ENCODE measurements at regions not wholly inside any gene's neighbourhood (a gene's known extent, or its start where the extent isn't known, plus 50 kb on each side); places are given as distances from the start of the nearest gene placed in this dataset.

DNA sequence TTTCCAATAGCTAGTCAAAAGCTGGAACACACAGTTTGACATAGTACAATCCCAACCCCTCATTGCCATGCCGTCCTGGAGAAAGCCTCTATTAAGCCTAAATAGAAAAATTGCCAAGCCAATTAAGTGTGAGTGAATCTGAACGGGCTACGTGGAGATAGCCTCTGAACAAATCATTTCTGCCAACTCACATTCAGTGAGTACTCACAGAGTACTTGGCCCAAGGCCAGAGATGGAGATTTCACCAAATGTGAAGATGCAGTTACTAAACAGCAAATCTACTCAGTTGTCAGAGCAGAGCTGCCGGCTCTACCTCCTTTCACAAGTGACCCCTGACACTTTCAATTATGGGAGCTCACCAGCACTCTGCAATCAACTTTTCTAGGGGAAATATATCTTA lies 350.0 kb downstream of the GALC start:
- Mint-ChIP-seq H3K36me3 (ENCODE audit: low read depth) (no peaks in the 10 kb centered on the region), H3K27ac (no peak overlapping the region), H3K4me1 (no peaks in the 10 kb centered on the region), H3K9me3 (peaks cover 9% of the 10 kb centered on the region), H3K27me3 (ENCODE audit: insufficient read depth) (peaks cover 3% of the 10 kb centered on the region), H3K4me3 (no peak overlapping the region)
- Histone ChIP-seq H3K27me3 (ENCODE audit: control insufficient read depth, insufficient read depth, low read length, poor library complexity, severe bottlenecking) (no peaks in the 10 kb centered on the region), H3K4me1 (ENCODE audit: control insufficient read depth, insufficient read depth, low read length) (peaks cover 3% of the 10 kb centered on the region), H3K36me3 (ENCODE audit: control insufficient read depth, insufficient read depth, low read length) (no peaks in the 10 kb centered on the region), H3K9me3 (ENCODE audit: control insufficient read depth, low read length) (peaks cover 7% of the 10 kb centered on the region), H3K4me3 (ENCODE audit: low read length) (no peak overlapping the region), H3K9ac (ENCODE audit: extremely low read depth, low read length, poor library complexity, severe bottlenecking) (no peak overlapping the region), H3K27ac (ENCODE audit: low read depth, low read length) (no peak overlapping the region)
- DNase-seq = no peak
- WGBS, 2 experiments (ENCODE audit: insufficient coverage in 1 of 2, insufficient read length in 1 of 2) = 90 to 91% methylated on average over 4 of the region's 4 CpGs
- TF ChIP-seq, protein P1, sequence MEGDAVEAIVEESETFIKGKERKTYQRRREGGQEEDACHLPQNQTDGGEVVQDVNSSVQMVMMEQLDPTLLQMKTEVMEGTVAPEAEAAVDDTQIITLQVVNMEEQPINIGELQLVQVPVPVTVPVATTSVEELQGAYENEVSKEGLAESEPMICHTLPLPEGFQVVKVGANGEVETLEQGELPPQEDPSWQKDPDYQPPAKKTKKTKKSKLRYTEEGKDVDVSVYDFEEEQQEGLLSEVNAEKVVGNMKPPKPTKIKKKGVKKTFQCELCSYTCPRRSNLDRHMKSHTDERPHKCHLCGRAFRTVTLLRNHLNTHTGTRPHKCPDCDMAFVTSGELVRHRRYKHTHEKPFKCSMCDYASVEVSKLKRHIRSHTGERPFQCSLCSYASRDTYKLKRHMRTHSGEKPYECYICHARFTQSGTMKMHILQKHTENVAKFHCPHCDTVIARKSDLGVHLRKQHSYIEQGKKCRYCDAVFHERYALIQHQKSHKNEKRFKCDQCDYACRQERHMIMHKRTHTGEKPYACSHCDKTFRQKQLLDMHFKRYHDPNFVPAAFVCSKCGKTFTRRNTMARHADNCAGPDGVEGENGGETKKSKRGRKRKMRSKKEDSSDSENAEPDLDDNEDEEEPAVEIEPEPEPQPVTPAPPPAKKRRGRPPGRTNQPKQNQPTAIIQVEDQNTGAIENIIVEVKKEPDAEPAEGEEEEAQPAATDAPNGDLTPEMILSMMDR (conservative IDR thresholded peaks at IDR 0.05) = no peak

DNA sequence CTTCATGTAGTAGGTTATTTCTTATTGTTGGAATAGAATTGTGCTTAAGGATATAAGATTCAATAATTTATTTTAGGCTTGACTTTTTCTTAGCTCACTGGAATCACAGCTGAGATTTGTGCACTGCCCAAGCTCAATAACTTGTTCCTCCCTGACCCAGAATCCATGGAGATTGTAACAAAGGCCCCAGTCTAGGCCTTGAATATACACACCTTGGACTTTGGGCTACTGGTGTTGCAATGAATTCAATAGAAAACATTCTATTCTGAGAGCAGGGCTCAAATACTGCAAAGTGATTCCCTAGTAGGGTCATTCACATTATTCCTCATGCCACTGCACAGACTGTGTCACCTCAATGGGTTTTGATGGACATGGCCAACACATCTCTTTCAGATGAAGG lies 352.4 kb downstream of the GALC start:
- Histone ChIP-seq H3K27me3 (ENCODE audit: control insufficient read depth, insufficient read depth, low read length, poor library complexity, severe bottlenecking) (no peaks in the 10 kb centered on the region), H3K36me3 (ENCODE audit: control insufficient read depth, insufficient read depth, low read length) (no peaks in the 10 kb centered on the region), H3K4me3 (ENCODE audit: low read length) (no peak overlapping the region), H3K9ac (ENCODE audit: extremely low read depth, low read length, poor library complexity, severe bottlenecking) (no peak overlapping the region), H3K4me1 (ENCODE audit: control insufficient read depth, insufficient read depth, low read length) (peaks cover 3% of the 10 kb centered on the region), H3K9me3 (ENCODE audit: control insufficient read depth, low read length) (no peaks in the 10 kb centered on the region), H3K27ac (ENCODE audit: low read depth, low read length) (no peak overlapping the region)
- no peak for DNase-seq
- H3K27me3 Mint-ChIP-seq (ENCODE audit: insufficient read depth) = no peaks in the 10 kb centered on the region
- H3K27ac Mint-ChIP-seq = no peak overlapping the region
- no peaks in the 10 kb centered on the region for H3K4me1 Mint-ChIP-seq
- H3K36me3 Mint-ChIP-seq (ENCODE audit: low read depth) = no peaks in the 10 kb centered on the region
- TF ChIP-seq, protein P1 (conservative IDR thresholded peaks at IDR 0.05) = no peak
- no peak overlapping the region for H3K4me3 Mint-ChIP-seq
- no peaks in the 10 kb centered on the region for H3K9me3 Mint-ChIP-seq

DNA sequence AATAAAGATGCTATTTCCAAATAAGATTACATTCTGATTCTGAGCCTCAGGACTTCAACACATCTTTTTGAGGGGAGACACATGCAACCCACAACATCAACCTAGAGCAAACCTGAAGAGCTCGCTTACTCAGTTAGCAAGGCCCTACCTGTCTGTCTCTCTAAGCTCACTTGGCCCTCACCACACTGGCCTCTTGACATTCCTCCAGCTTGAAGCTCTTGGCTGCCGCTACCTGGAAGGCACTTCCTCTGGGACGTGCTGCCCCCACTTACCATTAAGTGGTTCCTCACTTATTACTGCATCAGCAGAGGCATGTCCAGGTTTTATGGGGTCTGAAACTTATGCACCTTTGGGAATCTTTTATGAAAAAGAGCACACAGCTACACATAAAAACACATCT lies 354.8 kb downstream of the GALC start:
- Histone ChIP-seq H3K4me1 (ENCODE audit: control insufficient read depth, insufficient read depth, low read length) (peaks cover 3% of the 10 kb centered on the region), H3K9me3 (ENCODE audit: control insufficient read depth, low read length) (no peaks in the 10 kb centered on the region), H3K27me3 (ENCODE audit: control insufficient read depth, insufficient read depth, low read length, poor library complexity, severe bottlenecking) (no peaks in the 10 kb centered on the region), H3K27ac (ENCODE audit: low read depth, low read length) (no peak overlapping the region), H3K4me3 (ENCODE audit: low read length) (no peak overlapping the region), H3K36me3 (ENCODE audit: control insufficient read depth, insufficient read depth, low read length) (no peaks in the 10 kb centered on the region), H3K9ac (ENCODE audit: extremely low read depth, low read length, poor library complexity, severe bottlenecking) (no peak overlapping the region)
- TF ChIP-seq, protein P1 (conservative IDR thresholded peaks at IDR 0.05) = no peak
- Mint-ChIP-seq H3K36me3 (ENCODE audit: low read depth) (no peaks in the 10 kb centered on the region), H3K4me1 (peaks cover 4% of the 10 kb centered on the region), H3K9me3 (no peaks in the 10 kb centered on the region), H3K4me3 (no peak overlapping the region), H3K27ac (no peak overlapping the region), H3K27me3 (ENCODE audit: insufficient read depth) (no peaks in the 10 kb centered on the region)
- no peak for DNase-seq
- 83 to 94% methylated on average over 1 to 3 of the region's 3 CpGs for WGBS, 2 experiments (ENCODE audit: insufficient coverage in 1 of 2, insufficient read length in 1 of 2)

Measured in endodermal cell (in vitro differentiated cells).